HEK293 (cell line): ENCODE measurements at regions not wholly inside any gene's neighbourhood (a gene's known extent, or its start where the extent isn't known, plus 50 kb on each side); places are given as distances from the start of the nearest gene placed in this dataset.

ENCODE experiments used
- CTCF ChIA-PET: fragments of 350-600 bp; formaldehyde crosslinking; extraction: SDS; loops from one replicate; lab custom pipeline; 2021; ENCODE audit warnings: antibody characterized with exemption; lab: Yijun Ruan, JAX
- POLR2A ChIA-PET: fragments of 300-600 bp; formaldehyde crosslinking; extraction: SDS; loops from one replicate; lab custom pipeline; 2020; ENCODE audit warnings: antibody characterized with exemption, inconsistent platforms; lab: Yijun Ruan, JAX
- H3K27ac ChIP-seq: fragments of 200-500 bp; sonication (Bioruptor generic); 2 replicates; pipeline ENCODE4 v1.5.1; 2014; ENCODE audit warnings: low read depth, low read length, control low read depth, inconsistent platforms; ENCODE audit errors: extremely low read depth
- H3K36me3 ChIP-seq, 2 experiments: fragments of 200-500 bp in 1 of 2; sonication (Bioruptor generic) in 1 of 2; 1 replicate in 1 of 2; 2 replicates in 1 of 2; pipeline ENCODE4 v1.5.1; 2014 to 2017; ENCODE audit warnings: inconsistent platforms in 2 of 2, low read length in 2 of 2; ENCODE audit not compliant: control insufficient read depth in 2 of 2, insufficient read depth in 1 of 2
- H3K4me1 ChIP-seq: fragments of 200-500 bp; sonication (Bioruptor generic); 2 replicates; pipeline ENCODE4 v1.5.1; 2014; ENCODE audit warnings: mild to moderate bottlenecking, low read length, inconsistent platforms; ENCODE audit not compliant: control insufficient read depth, insufficient read depth
- H3K4me3 ChIP-seq: 2 replicates; pipeline ENCODE4 v1.5.1; 2011; ENCODE audit warnings: low read depth, mild to moderate bottlenecking, control low read depth, low read length, moderate library complexity
- H3K9me3 ChIP-seq: fragments of 200-500 bp; sonication (Bioruptor generic); 2 replicates; pipeline ENCODE4 v1.5.1; 2014; ENCODE audit warnings: low read depth, low read length, inconsistent platforms; ENCODE audit not compliant: control insufficient read depth, insufficient read depth
- HOXC10 ChIP-seq: sonication (generic); formaldehyde crosslinking; IDR thresholded peaks from 2 replicates; pipeline ENCODE4 v1.8.1; 2023; ENCODE audit warnings: mild to moderate bottlenecking, missing genetic modification reagents
- KLF8 ChIP-seq: fragments of 450-650 bp; formaldehyde crosslinking; IDR thresholded peaks from 2 replicates; pipeline ENCODE4 v1.5.1; 2016; ENCODE audit warnings: missing biosample characterization, missing genetic modification characterization
- OVOL3 ChIP-seq: fragments of 450-650 bp; formaldehyde crosslinking; IDR thresholded peaks from 2 replicates; pipeline ENCODE4 v1.5.1; 2016; ENCODE audit warnings: missing biosample characterization, missing genetic modification characterization
- ZNF121 ChIP-seq: fragments of 450-650 bp; formaldehyde crosslinking; IDR thresholded peaks from 2 replicates; pipeline ENCODE4 v1.5.1; 2016; ENCODE audit warnings: missing biosample characterization, missing genetic modification characterization
- ZNF133 ChIP-seq: fragments of 450-650 bp; formaldehyde crosslinking; IDR thresholded peaks from 2 replicates; pipeline ENCODE4 v1.5.1; 2016; ENCODE audit warnings: missing biosample characterization, missing genetic modification characterization
- ZNF138 ChIP-seq: fragments of 450-650 bp; formaldehyde crosslinking; IDR thresholded peaks from 2 replicates; pipeline ENCODE4 v1.5.1; 2016; ENCODE audit warnings: missing biosample characterization, missing genetic modification characterization, borderline replicate concordance
- ZNF184 ChIP-seq: fragments of 450-650 bp; IDR thresholded peaks from 2 replicates; pipeline ENCODE4 v1.5.1; 2018; ENCODE audit warnings: missing biosample characterization, mild to moderate bottlenecking, missing genetic modification characterization
- ZNF202 ChIP-seq: fragments of 450-650 bp; formaldehyde crosslinking; IDR thresholded peaks from 2 replicates; pipeline ENCODE4 v1.5.1; 2016; ENCODE audit warnings: missing biosample characterization, missing genetic modification characterization, borderline replicate concordance
- ZNF223 ChIP-seq: fragments of 450-650 bp; formaldehyde crosslinking; IDR thresholded peaks from 2 replicates; pipeline ENCODE4 v1.5.1; 2016; ENCODE audit warnings: missing biosample characterization, missing genetic modification characterization
- ZNF341 ChIP-seq: fragments of 450-650 bp; formaldehyde crosslinking; IDR thresholded peaks from 2 replicates; pipeline ENCODE4; 2016; ENCODE audit warnings: low read depth, missing biosample characterization, missing genetic modification characterization
- ZNF354C ChIP-seq: fragments of 450-650 bp; formaldehyde crosslinking; IDR thresholded peaks from 2 replicates; pipeline ENCODE4 v1.5.1; 2016; ENCODE audit warnings: missing biosample characterization, missing genetic modification characterization, low read depth, borderline replicate concordance
- ZNF391 ChIP-seq: fragments of 450-650 bp; formaldehyde crosslinking; IDR thresholded peaks from 2 replicates; pipeline ENCODE4 v1.5.1; 2016; ENCODE audit warnings: low read depth, missing biosample characterization, missing genetic modification characterization, borderline replicate concordance
- ZNF473 ChIP-seq: fragments of 450-650 bp; formaldehyde crosslinking; IDR thresholded peaks from 2 replicates; pipeline ENCODE4 v1.5.1; 2017; ENCODE audit warnings: missing biosample characterization, missing genetic modification characterization
- ZNF549 ChIP-seq: fragments of 450-650 bp; IDR thresholded peaks from 2 replicates; pipeline ENCODE4 v1.5.1; 2018; ENCODE audit warnings: missing biosample characterization, missing genetic modification characterization, mild to moderate bottlenecking, inconsistent platforms, moderate library complexity
- ZNF571 ChIP-seq: fragments of 450-650 bp; formaldehyde crosslinking; IDR thresholded peaks from 2 replicates; pipeline ENCODE4 v1.5.0; 2017; ENCODE audit warnings: missing biosample characterization, missing genetic modification characterization
- ZNF626 ChIP-seq: fragments of 450-650 bp; sonication (Bioruptor Pico); formaldehyde crosslinking; IDR thresholded peaks from 2 replicates; pipeline ENCODE4 v1.5.1; 2018; ENCODE audit warnings: missing biosample characterization, missing genetic modification characterization, inconsistent platforms
- ZNF76 ChIP-seq: fragments of 450-650 bp; formaldehyde crosslinking; IDR thresholded peaks from 2 replicates; pipeline ENCODE4; 2016; ENCODE audit warnings: low read depth, missing biosample characterization, missing genetic modification characterization, borderline replicate concordance
- ZSCAN16 ChIP-seq: fragments of 450-650 bp; formaldehyde crosslinking; IDR thresholded peaks from 2 replicates; pipeline ENCODE4 v1.5.1; 2016; ENCODE audit warnings: missing biosample characterization, missing genetic modification characterization
- TF ChIP-seq, protein P1 (sequence below): fragments of 450-650 bp; formaldehyde crosslinking; IDR thresholded peaks from 2 replicates; pipeline ENCODE4 v1.5.1; 2016; ENCODE audit warnings: missing biosample characterization, missing genetic modification characterization
- TF ChIP-seq, protein P2 (sequence below): fragments of 450-650 bp; formaldehyde crosslinking; IDR thresholded peaks from 2 replicates; pipeline ENCODE4 v1.5.1; 2016; ENCODE audit warnings: missing biosample characterization, missing genetic modification characterization, low read depth
- TF ChIP-seq, protein P3 (sequence below): sonication (generic); formaldehyde crosslinking; IDR thresholded peaks from 2 replicates; pipeline ENCODE4 v1.8.1; 2022; ENCODE audit warnings: mild to moderate bottlenecking, moderate library complexity, missing genetic modification reagents

DNA sequence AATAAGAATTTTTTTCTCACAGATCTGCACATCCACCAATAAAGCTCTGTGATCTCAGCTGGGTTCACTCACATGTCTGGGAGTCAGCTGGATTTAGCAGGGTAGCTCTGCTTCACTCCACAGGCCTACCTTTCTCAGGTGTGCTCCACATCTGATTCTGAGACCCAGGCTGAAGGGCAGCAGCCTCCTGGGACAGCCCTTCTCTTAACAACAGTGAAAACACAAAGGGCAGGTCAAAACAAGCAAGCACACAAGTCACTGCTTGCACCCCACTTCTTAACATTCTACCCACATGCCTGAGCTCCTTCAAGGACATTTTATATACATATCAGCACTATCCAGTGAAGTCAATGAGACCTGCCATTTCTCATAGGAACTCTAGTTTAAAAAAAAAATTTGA, 96.0 kb upstream of the MAP3K4 start:
- Histone ChIP-seq H3K36me3 (no peaks in the 10 kb centered on the region), H3K9me3 (no peaks in the 10 kb centered on the region), H3K4me3 (no peak overlapping the region), H3K27ac (no peak overlapping the region)
- POLR2A ChIA-PET, result no interaction called here
- TF ChIP-seq, protein P1, sequence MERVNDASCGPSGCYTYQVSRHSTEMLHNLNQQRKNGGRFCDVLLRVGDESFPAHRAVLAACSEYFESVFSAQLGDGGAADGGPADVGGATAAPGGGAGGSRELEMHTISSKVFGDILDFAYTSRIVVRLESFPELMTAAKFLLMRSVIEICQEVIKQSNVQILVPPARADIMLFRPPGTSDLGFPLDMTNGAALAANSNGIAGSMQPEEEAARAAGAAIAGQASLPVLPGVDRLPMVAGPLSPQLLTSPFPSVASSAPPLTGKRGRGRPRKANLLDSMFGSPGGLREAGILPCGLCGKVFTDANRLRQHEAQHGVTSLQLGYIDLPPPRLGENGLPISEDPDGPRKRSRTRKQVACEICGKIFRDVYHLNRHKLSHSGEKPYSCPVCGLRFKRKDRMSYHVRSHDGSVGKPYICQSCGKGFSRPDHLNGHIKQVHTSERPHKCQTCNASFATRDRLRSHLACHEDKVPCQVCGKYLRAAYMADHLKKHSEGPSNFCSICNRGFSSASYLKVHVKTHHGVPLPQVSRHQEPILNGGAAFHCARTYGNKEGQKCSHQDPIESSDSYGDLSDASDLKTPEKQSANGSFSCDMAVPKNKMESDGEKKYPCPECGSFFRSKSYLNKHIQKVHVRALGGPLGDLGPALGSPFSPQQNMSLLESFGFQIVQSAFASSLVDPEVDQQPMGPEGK (tag by site-specific recombination), result no peak
- TF ChIP-seq ZNF76 (no peak), ZNF184 (tag by site-specific recombination) (no peak), HOXC10 (CRISPR knock-in tag) (no peak), ZNF391 (no peak), ZNF138 (tag by site-specific recombination) (no peak), ZNF626 (tag by site-specific recombination) (no peak), ZNF549 (no peak), ZNF202 (tag by site-specific recombination) (no peak), OVOL3 (tag by site-specific recombination) (no peak), KLF8 (tag by site-specific recombination) (no peak), ZNF341 (tag by site-specific recombination) (no peak), ZNF473 (tag by site-specific recombination) (no peak), ZNF121 (no peak), ZNF354C (tag by site-specific recombination) (no peak), ZNF223 (tag by site-specific recombination) (no peak), ZNF571 (tag by site-specific recombination) (no peak), ZSCAN16 (tag by site-specific recombination) (no peak)
- TF ChIP-seq, protein P2, sequence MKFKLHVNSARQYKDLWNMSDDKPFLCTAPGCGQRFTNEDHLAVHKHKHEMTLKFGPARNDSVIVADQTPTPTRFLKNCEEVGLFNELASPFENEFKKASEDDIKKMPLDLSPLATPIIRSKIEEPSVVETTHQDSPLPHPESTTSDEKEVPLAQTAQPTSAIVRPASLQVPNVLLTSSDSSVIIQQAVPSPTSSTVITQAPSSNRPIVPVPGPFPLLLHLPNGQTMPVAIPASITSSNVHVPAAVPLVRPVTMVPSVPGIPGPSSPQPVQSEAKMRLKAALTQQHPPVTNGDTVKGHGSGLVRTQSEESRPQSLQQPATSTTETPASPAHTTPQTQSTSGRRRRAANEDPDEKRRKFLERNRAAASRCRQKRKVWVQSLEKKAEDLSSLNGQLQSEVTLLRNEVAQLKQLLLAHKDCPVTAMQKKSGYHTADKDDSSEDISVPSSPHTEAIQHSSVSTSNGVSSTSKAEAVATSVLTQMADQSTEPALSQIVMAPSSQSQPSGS (tag by site-specific recombination), result no peak
- TF ChIP-seq, protein P3, sequence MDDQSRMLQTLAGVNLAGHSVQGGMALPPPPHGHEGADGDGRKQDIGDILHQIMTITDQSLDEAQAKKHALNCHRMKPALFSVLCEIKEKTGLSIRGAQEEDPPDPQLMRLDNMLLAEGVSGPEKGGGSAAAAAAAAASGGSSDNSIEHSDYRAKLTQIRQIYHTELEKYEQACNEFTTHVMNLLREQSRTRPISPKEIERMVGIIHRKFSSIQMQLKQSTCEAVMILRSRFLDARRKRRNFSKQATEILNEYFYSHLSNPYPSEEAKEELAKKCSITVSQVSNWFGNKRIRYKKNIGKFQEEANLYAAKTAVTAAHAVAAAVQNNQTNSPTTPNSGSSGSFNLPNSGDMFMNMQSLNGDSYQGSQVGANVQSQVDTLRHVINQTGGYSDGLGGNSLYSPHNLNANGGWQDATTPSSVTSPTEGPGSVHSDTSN (CRISPR knock-in tag), result no peak
- TF ChIP-seq, all 188 proteins: peak for 0
- H3K4me1 ChIP-seq, result no peaks in the 10 kb centered on the region
- CTCF ChIA-PET, result interaction anchor here (0.6 to 0.9 kb wide), 4 partner anchors 33 to 1328 kb away, joined by 3 read pairs; no protein-coding TSS in a partner anchor

DNA sequence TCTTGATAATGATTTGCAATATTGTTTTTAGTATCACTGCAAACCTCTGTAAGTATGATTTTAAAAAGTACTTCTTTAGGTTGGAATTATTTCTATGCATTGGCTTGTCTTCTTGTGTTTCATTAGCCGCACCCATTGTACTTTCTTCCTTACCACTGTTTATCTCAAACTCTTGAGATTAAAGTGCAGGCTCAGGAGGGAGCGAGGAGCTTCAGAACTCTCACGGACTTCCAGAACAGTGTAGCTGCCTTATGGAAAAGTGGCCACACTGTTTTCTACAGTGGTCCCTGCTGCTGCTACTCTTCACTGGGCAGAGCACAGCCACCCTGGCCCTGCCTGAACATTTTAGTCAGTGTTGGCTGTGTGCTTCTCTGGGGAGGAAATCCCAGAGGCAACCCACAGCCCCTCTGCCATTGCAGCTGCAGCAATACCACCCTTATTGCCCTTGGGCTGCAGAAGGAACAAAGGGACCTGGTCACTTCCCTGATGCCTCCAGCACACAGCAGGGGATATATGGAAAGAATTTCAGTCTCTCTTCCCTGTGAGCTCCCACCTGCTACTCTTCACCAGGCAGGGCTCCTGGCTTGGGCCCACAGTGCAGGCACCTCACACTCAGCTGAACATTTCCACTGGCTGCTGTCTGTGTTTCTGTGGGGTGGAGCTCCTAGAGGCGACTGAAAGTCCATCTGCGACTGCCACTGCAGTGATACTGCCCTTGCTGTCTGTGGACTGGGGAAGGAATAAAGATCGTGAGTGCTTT, 91.7 kb upstream of the MAP3K4 start:
- CTCF ChIA-PET, result interaction anchor here (0.9 kb wide), 1 partner anchor 10 kb away, joined by 4 read pairs; no protein-coding TSS in a partner anchor
- H3K9me3 ChIP-seq, result no peaks in the 10 kb centered on the region

More for the DNA sequence above, 91.7 kb upstream of the MAP3K4 start:
- Histone ChIP-seq H3K4me1 (no peaks in the 10 kb centered on the region), H3K4me3 (no peak overlapping the region), H3K36me3 (no peaks in the 10 kb centered on the region), H3K27ac (no peak overlapping the region)
- POLR2A ChIA-PET, result no interaction called here
- TF ChIP-seq KLF8 (tag by site-specific recombination), result no peak
- TF ChIP-seq ZNF133 (tag by site-specific recombination), result no peak
